ENCODE measurements at regions not wholly inside any gene's neighbourhood (a gene's known extent, or its start where the extent isn't known, plus 50 kb on each side); places are given as distances from the start of the nearest gene placed in this dataset.
"Not testable (repeated sequence)": the region's sequence is repeated elsewhere in the genome, so short reads cannot be mapped to it uniquely, and the experiment has no call there.

DNA sequence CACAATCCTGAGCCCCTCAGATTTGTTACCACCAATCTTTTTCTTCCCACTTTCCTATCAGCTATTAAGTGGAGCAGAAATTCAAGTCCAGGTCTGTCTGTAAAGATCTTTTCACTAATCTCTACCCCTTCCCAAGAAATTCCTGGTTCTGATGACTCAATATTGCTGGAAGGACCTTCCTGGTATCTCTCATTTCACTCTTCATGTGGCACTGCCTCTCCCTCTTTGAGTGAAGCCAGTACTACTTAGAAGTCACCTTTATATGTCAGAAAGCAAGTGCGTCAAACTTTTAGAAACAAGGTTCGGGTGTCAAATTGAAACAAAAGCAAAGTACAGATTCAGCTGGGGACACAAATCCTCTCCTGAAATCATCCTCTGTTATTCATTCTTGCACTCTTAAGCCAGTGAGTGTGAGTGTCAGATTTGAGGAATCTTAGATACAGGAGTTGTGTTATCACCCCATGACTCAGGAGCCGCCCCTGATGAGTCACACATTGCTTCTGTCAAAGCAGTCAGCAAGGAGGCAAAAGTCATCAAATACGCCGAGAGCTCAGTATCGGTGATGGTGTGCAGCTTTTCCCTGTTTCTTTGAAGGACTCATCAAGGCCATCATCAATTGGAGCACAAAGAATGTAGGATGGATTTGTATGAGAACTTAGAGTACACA lies 313.0 kb downstream of the CETN3 start:
- H3K27ac ChIP-seq = no peak overlapping the region

GRCh38 chr5:90095292-90096060 lies 314.1 kb downstream of the CETN3 start:
- TF ChIP-seq ZFX (IDR thresholded peaks at IDR 0.05; ENCODE audit: borderline replicate concordance) (no peak), CTCF (IDR thresholded peaks at IDR 0.05) (no peak)
- H3K27ac ChIP-seq = no peak overlapping the region

More for the DNA sequence above, 313.0 kb downstream of the CETN3 start:
- TF ChIP-seq CTCF (IDR thresholded peaks at IDR 0.05) = no peak
- no peak for TF ChIP-seq ZFX (IDR thresholded peaks at IDR 0.05; ENCODE audit: borderline replicate concordance)

DNA sequence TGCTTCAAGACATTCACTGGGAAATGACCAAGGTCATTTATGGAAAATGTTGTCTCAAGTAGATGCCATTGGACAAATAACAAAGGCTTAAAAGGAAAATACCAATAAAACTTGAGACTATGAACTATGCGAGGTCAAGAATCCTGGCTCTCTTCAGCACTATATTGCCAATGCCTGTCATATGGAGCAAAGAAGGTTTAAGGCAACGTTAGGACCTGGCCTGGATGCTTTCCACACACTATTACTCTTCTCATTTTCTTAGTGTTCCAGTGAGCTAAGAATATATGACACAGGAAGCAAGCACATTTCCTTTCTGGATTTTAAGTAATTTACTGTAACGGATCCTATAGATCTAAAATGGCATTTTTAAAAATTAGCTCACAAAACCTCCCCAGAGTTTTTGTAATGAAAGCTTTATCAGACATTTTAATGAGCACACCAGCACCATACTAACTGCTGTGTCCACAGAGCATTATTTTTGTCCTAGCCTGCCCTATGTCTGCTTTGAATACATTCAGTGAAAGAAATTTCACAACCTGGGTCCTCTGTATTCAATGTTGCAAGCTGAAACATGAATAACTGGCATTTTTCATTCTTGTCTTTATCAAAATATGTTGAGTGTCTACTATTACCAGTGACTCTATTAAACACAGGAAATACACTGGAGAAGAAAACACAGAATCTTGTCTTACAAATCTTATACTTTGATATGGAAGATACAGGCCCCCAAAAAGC lies 315.6 kb downstream of the CETN3 start:
- H3K27ac ChIP-seq = no peak overlapping the region
- TF ChIP-seq CTCF (IDR thresholded peaks at IDR 0.05) (no peak), ZFX (IDR thresholded peaks at IDR 0.05; ENCODE audit: borderline replicate concordance) (no peak)

GRCh38 chr5:90092734-90093133 lies 316.8 kb downstream of the CETN3 start:
- TF ChIP-seq CTCF (IDR thresholded peaks at IDR 0.05) (no peak), ZFX (IDR thresholded peaks at IDR 0.05; ENCODE audit: borderline replicate concordance) (no peak)
- H3K27ac ChIP-seq = no peak overlapping the region

GRCh38 chr5:90084342-90084741 lies 325.2 kb downstream of the CETN3 start:
- H3K27ac ChIP-seq = no peak overlapping the region
- no peak for TF ChIP-seq ZFX (IDR thresholded peaks at IDR 0.05; ENCODE audit: borderline replicate concordance)
- TF ChIP-seq CTCF (IDR thresholded peaks at IDR 0.05) = no peak

- H3K27ac ChIP-seq = not testable (repeated sequence)
These were observed 336.5 kb downstream of the CETN3 start for GRCh38 chr5:90073026-90073570.

DNA sequence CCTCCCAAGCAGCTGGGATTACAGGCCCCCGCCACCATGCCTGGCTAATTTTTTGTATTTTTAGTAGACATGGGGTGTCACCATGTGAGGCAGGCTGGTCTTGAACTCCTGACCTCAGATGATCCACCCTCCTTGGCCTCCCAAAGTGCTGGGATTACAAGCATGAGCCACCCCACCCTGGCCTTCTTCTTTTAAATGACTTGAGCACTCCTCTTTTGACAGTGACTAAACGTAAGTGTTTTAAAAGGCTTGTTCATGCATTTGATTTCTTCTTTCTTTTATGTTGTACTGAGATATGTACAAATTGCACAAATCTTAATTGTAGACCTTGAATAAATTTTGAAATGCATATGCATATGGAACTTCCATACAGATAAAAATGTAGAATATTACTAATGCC lies 337.9 kb downstream of the CETN3 start:
- TF ChIP-seq CTCF (IDR thresholded peaks at IDR 0.05) (no peak), ZFX (IDR thresholded peaks at IDR 0.05; ENCODE audit: borderline replicate concordance) (no peak)
- H3K27ac ChIP-seq = no peak overlapping the region
